ENCODE measurements at regions not wholly inside any gene's neighbourhood (a gene's known extent, or its start where the extent isn't known, plus 50 kb on each side); places are given as distances from the start of the nearest gene placed in this dataset.

DNA sequence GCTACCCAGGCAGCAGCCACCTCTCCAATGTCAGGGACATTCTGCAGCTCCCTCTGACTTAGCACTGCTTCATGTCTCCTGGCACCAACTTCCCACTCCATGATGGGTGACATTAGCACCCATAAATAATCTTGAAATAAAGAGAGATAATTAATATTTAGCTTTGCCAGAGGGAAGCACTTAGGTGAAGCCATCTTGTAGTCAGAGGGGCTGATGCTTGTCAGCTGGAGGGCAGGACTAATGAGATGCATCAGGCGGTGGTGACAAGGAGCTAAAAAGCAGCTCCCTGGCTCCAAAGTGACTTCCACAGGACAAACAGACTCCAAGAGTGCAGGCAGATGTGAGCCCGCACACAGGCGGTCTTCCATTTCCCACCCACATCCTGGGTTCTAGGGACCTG lies 153.0 kb upstream of the ID2 start:
- TF ChIP-seq CTCF (conservative IDR thresholded peaks at IDR 0.05; ENCODE audit: low read depth, low read length) (no peak), EZH2 (IDR thresholded peaks at IDR 0.05; ENCODE audit: borderline replicate concordance, low read depth, low read length, poor library complexity, severe bottlenecking) (no peak)
